ENCODE measurements at regions not wholly inside any gene's neighbourhood (a gene's known extent, or its start where the extent isn't known, plus 50 kb on each side); places are given as distances from the start of the nearest gene placed in this dataset.

DNA sequence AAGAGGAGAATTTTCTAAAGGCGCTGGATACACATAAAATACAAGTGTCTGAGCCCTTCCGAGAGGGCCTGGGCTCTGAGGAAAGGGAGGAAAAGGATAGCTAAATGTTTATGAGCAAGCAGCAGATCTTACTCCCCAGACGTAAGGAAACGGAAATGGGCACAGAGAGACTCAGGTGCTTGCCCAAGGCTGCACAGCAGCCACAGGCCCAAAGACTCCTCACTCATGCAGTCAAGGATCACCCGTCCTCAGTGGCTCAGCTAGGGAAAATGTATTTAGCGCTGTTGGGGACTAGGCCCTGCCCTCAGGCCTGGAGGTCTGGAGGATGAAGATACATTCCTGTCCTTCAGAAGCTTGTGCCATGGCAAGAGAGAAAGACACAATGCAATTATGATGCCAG lies 107.2 kb upstream of the SYT13 start:
- TF ChIP-seq MAX (IDR thresholded peaks at IDR 0.05; ENCODE audit: low read depth, low read length) = no peak
- TF ChIP-seq, protein P1, sequence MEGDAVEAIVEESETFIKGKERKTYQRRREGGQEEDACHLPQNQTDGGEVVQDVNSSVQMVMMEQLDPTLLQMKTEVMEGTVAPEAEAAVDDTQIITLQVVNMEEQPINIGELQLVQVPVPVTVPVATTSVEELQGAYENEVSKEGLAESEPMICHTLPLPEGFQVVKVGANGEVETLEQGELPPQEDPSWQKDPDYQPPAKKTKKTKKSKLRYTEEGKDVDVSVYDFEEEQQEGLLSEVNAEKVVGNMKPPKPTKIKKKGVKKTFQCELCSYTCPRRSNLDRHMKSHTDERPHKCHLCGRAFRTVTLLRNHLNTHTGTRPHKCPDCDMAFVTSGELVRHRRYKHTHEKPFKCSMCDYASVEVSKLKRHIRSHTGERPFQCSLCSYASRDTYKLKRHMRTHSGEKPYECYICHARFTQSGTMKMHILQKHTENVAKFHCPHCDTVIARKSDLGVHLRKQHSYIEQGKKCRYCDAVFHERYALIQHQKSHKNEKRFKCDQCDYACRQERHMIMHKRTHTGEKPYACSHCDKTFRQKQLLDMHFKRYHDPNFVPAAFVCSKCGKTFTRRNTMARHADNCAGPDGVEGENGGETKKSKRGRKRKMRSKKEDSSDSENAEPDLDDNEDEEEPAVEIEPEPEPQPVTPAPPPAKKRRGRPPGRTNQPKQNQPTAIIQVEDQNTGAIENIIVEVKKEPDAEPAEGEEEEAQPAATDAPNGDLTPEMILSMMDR (IDR thresholded peaks at IDR 0.05; ENCODE audit: low read depth, low read length) = no peak
